ENCODE measurements at regions not wholly inside any gene's neighbourhood (a gene's known extent, or its start where the extent isn't known, plus 50 kb on each side); places are given as distances from the start of the nearest gene placed in this dataset.

- WGBS (ENCODE audit: low lambda C conversion rate) = 89% methylated on average over 8 of the region's 8 CpGs
- H3K4me3 ChIP-seq (replicated peaks in 1 of 3; ENCODE audit: insufficient read depth in 1 of 3, low read depth in 2 of 3, low read length in 3 of 3) = no peak overlapping the region
- H3K9me3 ChIP-seq (ENCODE audit: low read length) = no peaks in the 10 kb centered on the region
- H3K4me1 ChIP-seq (ENCODE audit: insufficient read depth, low read length) = peaks cover 69% of the 10 kb centered on the region
- H3K79me2 ChIP-seq (ENCODE audit: insufficient read depth, low read length) = no peaks in the 10 kb centered on the region
- no peaks in the 10 kb centered on the region for H4K20me1 ChIP-seq (ENCODE audit: insufficient read depth, low read length)
- intact Hi-C loops (cut with micrococcal nuclease; ENCODE audit: unreplicated experiment) (loop anchor here (5.0 kb wide), 1 partner anchor 34 kb away; no protein-coding TSS in a partner anchor), in situ Hi-C loops (cut with HindIII; ENCODE audit: extremely low pct_ligation_motif_present, low pct_unique_long_range_greater_than_20kb) (no loop called here)
- BruUV-seq (replicated peaks) = no TSS peak
- DNase-seq (ENCODE audit: low spot score) (no peak), ATAC-seq (no peak), FAIRE-seq (no peak)
- no peak overlapping the region for H3K9ac ChIP-seq (ENCODE audit: insufficient read depth, low read depth, low read length)
- TF ChIP-seq ZNF770 (CRISPR knock-in tag; IDR thresholded peaks at IDR 0.05) (peak; percentile 21; the same call in 1 of the 2 replicates), ZNF597 (CRISPR knock-in tag; IDR thresholded peaks at IDR 0.05) (no peak)
- no peak overlapping the region for H3K27ac ChIP-seq (ENCODE audit: extremely low read length, insufficient read depth, low read length)
- H3K4me2 ChIP-seq (ENCODE audit: low read depth, low read length) = no peak overlapping the region
- ChIA-PET POLR2A (no interaction called here), CTCF (ENCODE audit: low intra/inter-chr PET ratio, low total read pairs) (no interaction called here)
- H3K27me3 ChIP-seq (ENCODE audit: control insufficient read depth in 1 of 2, insufficient read depth in 2 of 2, low read length in 2 of 2) = no peaks in the 10 kb centered on the region
- H3K36me3 ChIP-seq (replicated peaks in 1 of 2; ENCODE audit: control insufficient read depth in 1 of 2, insufficient read depth in 2 of 2, low read length in 2 of 2) = no peaks in the 10 kb centered on the region
- H2AFZ ChIP-seq (ENCODE audit: low read length) = no peak overlapping the region
These were observed 127.7 kb downstream of the SOCS6 start for GRCh38 chr18:70416496-70416895.

GRCh38 chr18:70415823-70416488 lies 127.1 kb downstream of the SOCS6 start:
- no peak overlapping the region for H3K4me2 ChIP-seq (ENCODE audit: low read depth, low read length)
- no peak for ATAC-seq
- no peak overlapping the region for H3K27ac ChIP-seq (ENCODE audit: extremely low read length, insufficient read depth, low read length)
- H3K79me2 ChIP-seq (ENCODE audit: insufficient read depth, low read length) = no peaks in the 10 kb centered on the region
- H2AFZ ChIP-seq (ENCODE audit: low read length) = no peak overlapping the region
- no peaks in the 10 kb centered on the region for H3K27me3 ChIP-seq (ENCODE audit: control insufficient read depth in 1 of 2, insufficient read depth in 2 of 2, low read length in 2 of 2)
- ChIA-PET POLR2A (no interaction called here), CTCF (ENCODE audit: low intra/inter-chr PET ratio, low total read pairs) (no interaction called here)
- peaks cover 66% of the 10 kb centered on the region for H3K4me1 ChIP-seq (ENCODE audit: insufficient read depth, low read length)
- no peak for DNase-seq (ENCODE audit: low spot score)
- no peaks in the 10 kb centered on the region for H3K9me3 ChIP-seq (ENCODE audit: low read length)
- no peak for TF ChIP-seq ZNF512 (CRISPR knock-in tag; IDR thresholded peaks at IDR 0.05)
- no peak for TF ChIP-seq SMARCC2 (IDR thresholded peaks at IDR 0.05)
- TF ChIP-seq RFX5 (IDR thresholded peaks at IDR 0.05; ENCODE audit: low read depth, low read length) = no peak
- TF ChIP-seq FOXK2 (IDR thresholded peaks at IDR 0.05) = no peak
- TF ChIP-seq HOXA7 (CRISPR knock-in tag; IDR thresholded peaks at IDR 0.05) = no peak
- TF ChIP-seq ZNF580 (CRISPR knock-in tag; IDR thresholded peaks at IDR 0.05; ENCODE audit: borderline replicate concordance, low read depth) = no peak
- no peak for TF ChIP-seq CBFB (CRISPR knock-in tag; IDR thresholded peaks at IDR 0.05)
- no peak for TF ChIP-seq ZIK1 (CRISPR knock-in tag; IDR thresholded peaks at IDR 0.05; ENCODE audit: borderline replicate concordance, low read depth)
- no peak for TF ChIP-seq TAF1 (CRISPR knock-in tag; IDR thresholded peaks at IDR 0.05)
- no peak for TF ChIP-seq RFX3 (CRISPR knock-in tag; IDR thresholded peaks at IDR 0.05)
- TF ChIP-seq ZBTB20 (CRISPR knock-in tag; IDR thresholded peaks at IDR 0.05; ENCODE audit: borderline replicate concordance, low read depth) = no peak
- H3K9ac ChIP-seq (ENCODE audit: insufficient read depth, low read depth, low read length) = no peak overlapping the region
- no peak overlapping the region for H3K4me3 ChIP-seq (replicated peaks in 1 of 3; ENCODE audit: insufficient read depth in 1 of 3, low read depth in 2 of 3, low read length in 3 of 3)
- WGBS (ENCODE audit: low lambda C conversion rate) = 92% methylated on average over 13 of the region's 13 CpGs
- intact Hi-C loops (cut with micrococcal nuclease; ENCODE audit: unreplicated experiment) = loop anchor here (5.0 kb wide), 1 partner anchor 34 kb away; no protein-coding TSS in a partner anchor
- in situ Hi-C loops (cut with HindIII; ENCODE audit: extremely low pct_ligation_motif_present, low pct_unique_long_range_greater_than_20kb) = no loop called here
- H3K36me3 ChIP-seq (replicated peaks in 1 of 2; ENCODE audit: control insufficient read depth in 1 of 2, insufficient read depth in 2 of 2, low read length in 2 of 2) = no peaks in the 10 kb centered on the region
- FAIRE-seq = no peak
- BruUV-seq (replicated peaks) = no TSS peak
- no peaks in the 10 kb centered on the region for H4K20me1 ChIP-seq (ENCODE audit: insufficient read depth, low read length)

All from HepG2 (cell line).